Peyer's patch (tissue), 4 donors: ENCODE measurements at regions not wholly inside any gene's neighbourhood (a gene's known extent, or its start where the extent isn't known, plus 50 kb on each side); places are given as distances from the start of the nearest gene placed in this dataset.

Experiments used
- DNase-seq, 3 donors: peaks; one replicate each; pipeline ENCODE4 v3.0.0-alpha.2; 2017 to 2019
- H3K27ac ChIP-seq, 4 donors: fragments of 200-600 bp; sonication (generic); one replicate each; pipeline ENCODE4 v1.5.1; 2016 to 2019
- H3K27me3 ChIP-seq, 2 donors: fragments of 200-600 bp; sonication (generic); one replicate each; pipeline ENCODE4 v1.5.1; 2019
- H3K36me3 ChIP-seq, 3 donors: fragments of 200-600 bp; sonication (generic); one replicate each; pipeline ENCODE4 v1.5.1; 2016 to 2019
- H3K4me1 ChIP-seq, 4 donors: fragments of 200-600 bp; sonication (generic); one replicate each; pipeline ENCODE4 v1.5.1; 2016 to 2019
- H3K4me3 ChIP-seq, 4 donors: fragments of 200-600 bp; sonication (generic); 1 replicate in 3 of 4; 2 replicates in 1 of 4; pipeline ENCODE4 v1.5.1; 2016 to 2019; ENCODE audit warnings: mild to moderate bottlenecking in 1 of 4
- H3K9me3 ChIP-seq, 4 donors: fragments of 200-600 bp; sonication (generic); one replicate each; pipeline ENCODE4 v1.5.1; 2016 to 2019; ENCODE audit warnings: mild to moderate bottlenecking in 1 of 4
- CTCF ChIP-seq, 6 experiments: fragments of 450-650 bp in 4 of 6; fragments of 200-600 bp in 2 of 6; sonication (generic) in 1 of 6; IDR thresholded peaks; one replicate each; pipeline ENCODE4 v1.5.1; 2017 to 2019; ENCODE audit warnings: antibody characterized with exemption in 6 of 6, mild to moderate bottlenecking in 3 of 6, moderate library complexity in 1 of 6
- POLR2A ChIP-seq, 2 donors: fragments of 450-650 bp; IDR thresholded peaks; one replicate each; pipeline ENCODE4 v1.5.1; 2017; ENCODE audit warnings: antibody characterized with exemption in 2 of 2, mild to moderate bottlenecking in 2 of 2, moderate library complexity in 2 of 2

DNA sequence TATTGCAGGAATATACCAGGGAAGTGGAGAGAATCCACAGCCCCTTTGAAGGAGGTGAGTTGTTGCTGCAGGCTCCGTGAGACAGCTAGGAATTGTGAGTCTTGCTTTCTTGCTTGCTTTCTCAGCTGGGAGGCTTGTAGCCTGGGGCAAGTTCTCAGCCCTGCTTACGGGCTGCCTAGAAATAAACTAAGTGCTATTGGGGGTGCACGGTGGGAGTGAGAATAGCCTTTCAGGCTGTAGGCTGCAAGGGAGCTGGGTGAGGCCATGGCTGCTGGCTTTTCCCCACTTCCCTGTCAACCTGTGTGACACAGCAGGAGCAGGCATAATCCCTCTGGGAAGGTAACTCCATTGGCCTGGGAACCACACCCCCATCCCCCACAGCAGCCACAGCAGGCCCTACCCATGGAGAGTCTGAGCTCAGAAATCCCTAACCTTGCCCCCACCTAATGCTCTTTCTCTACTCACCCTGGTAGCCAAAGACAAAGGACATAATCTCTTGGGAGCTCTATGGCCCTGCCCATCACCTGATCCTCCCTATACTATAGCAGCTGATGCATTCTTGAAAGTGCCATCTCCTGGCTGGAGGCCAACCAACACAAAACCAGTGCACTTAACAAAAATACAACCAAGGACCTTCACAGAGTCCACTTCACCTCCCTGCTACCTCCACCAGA is 113.0 kb downstream of the MMRN1 start:
- Histone ChIP-seq H3K36me3 (no peaks in the 10 kb centered on the region), H3K27ac (no peak overlapping the region), H3K4me1 (no peaks in the 10 kb centered on the region), H3K4me3 (no peak overlapping the region), H3K27me3 (no peaks in the 10 kb centered on the region), H3K9me3 (no peaks in the 10 kb centered on the region)
- TF ChIP-seq CTCF (IDR thresholded peaks at IDR 0.05) = no peak
- TF ChIP-seq POLR2A (IDR thresholded peaks at IDR 0.05) = no peak
- no peak for DNase-seq

GRCh38 chr4:90012918-90013317 is 114.3 kb upstream of the CCSER1 start:
- no peak for DNase-seq
- no peak for TF ChIP-seq POLR2A (IDR thresholded peaks at IDR 0.05)
- TF ChIP-seq CTCF (IDR thresholded peaks at IDR 0.05) = no peak
- no peaks in the 10 kb centered on the region for H3K27me3 ChIP-seq
- H3K36me3 ChIP-seq = no peaks in the 10 kb centered on the region
- no peaks in the 10 kb centered on the region for H3K9me3 ChIP-seq
- no peak overlapping the region for H3K27ac ChIP-seq
- H3K4me3 ChIP-seq = no peak overlapping the region
- no peaks in the 10 kb centered on the region for H3K4me1 ChIP-seq

- H3K4me1 ChIP-seq = peaks cover 0 to 3% (median 0%) of the 10 kb centered on the region in 4 donors
- H3K4me3 ChIP-seq = no peak overlapping the region
- H3K36me3 ChIP-seq = no peaks in the 10 kb centered on the region
- no peaks in the 10 kb centered on the region for H3K9me3 ChIP-seq
- no peak for DNase-seq
- H3K27me3 ChIP-seq = no peaks in the 10 kb centered on the region
- TF ChIP-seq CTCF (IDR thresholded peaks at IDR 0.05) (no peak), POLR2A (IDR thresholded peaks at IDR 0.05) (no peak)
- H3K27ac ChIP-seq = no peak overlapping the region
Observed at GRCh38 chr4:90024519-90024918, 102.7 kb upstream of the CCSER1 start.

- peaks cover 0 to 3% (median 0%) of the 10 kb centered on the region in 4 donors for H3K4me1 ChIP-seq
- no peak overlapping the region for H3K4me3 ChIP-seq
- H3K36me3 ChIP-seq = no peaks in the 10 kb centered on the region
- peak in 3 of 6 experiments; percentile 20 to 29 (median 23) for TF ChIP-seq CTCF (IDR thresholded peaks at IDR 0.05)
- no peak for TF ChIP-seq POLR2A (IDR thresholded peaks at IDR 0.05)
- H3K27ac ChIP-seq = no peak overlapping the region
- no peak for DNase-seq
- H3K9me3 ChIP-seq = no peaks in the 10 kb centered on the region
- H3K27me3 ChIP-seq = no peaks in the 10 kb centered on the region
Observed at GRCh38 chr4:90025248-90025647, 101.9 kb upstream of the CCSER1 start.

GRCh38 chr4:90027565-90027964 is 99.6 kb upstream of the CCSER1 start:
- TF ChIP-seq POLR2A (IDR thresholded peaks at IDR 0.05) = no peak
- TF ChIP-seq CTCF (IDR thresholded peaks at IDR 0.05) = no peak
- H3K27me3 ChIP-seq = no peaks in the 10 kb centered on the region
- no peak overlapping the region for H3K4me3 ChIP-seq
- H3K36me3 ChIP-seq = no peaks in the 10 kb centered on the region
- H3K27ac ChIP-seq = no peak overlapping the region
- DNase-seq = no peak
- no peaks in the 10 kb centered on the region for H3K9me3 ChIP-seq
- H3K4me1 ChIP-seq = peaks cover 0 to 3% (median 0%) of the 10 kb centered on the region in 4 donors
